ENCODE measurements at regions not wholly inside any gene's neighbourhood (a gene's known extent, or its start where the extent isn't known, plus 50 kb on each side); places are given as distances from the start of the nearest gene placed in this dataset.

DNA sequence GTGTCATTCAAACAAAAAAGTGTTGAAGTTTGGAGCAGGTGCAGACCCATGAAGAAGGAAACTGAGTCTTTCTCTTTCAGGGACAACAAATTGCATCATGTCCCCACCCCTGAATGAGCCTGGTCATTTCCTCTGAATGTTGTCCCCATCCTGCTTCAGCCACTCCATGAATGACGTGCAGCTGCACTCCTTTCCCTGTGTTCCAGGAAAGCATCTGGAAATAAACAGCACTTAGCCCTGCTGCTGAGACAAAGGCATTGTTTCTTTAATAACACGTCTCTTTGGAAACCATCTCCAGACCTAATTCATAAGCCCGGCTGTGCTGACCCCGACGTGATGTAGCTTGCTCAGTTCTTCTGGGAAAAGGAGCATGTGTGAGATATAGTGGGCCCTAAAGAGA, 682.3 kb downstream of the BRINP1 start:
- TF ChIP-seq ISL1 (CRISPR knock-in tag; IDR thresholded peaks at IDR 0.05) (no peak), OSR1 (CRISPR knock-in tag; IDR thresholded peaks at IDR 0.05) (no peak), PPARA (CRISPR knock-in tag; IDR thresholded peaks at IDR 0.05; ENCODE audit: borderline replicate concordance) (no peak), ZNF8 (CRISPR knock-in tag; IDR thresholded peaks at IDR 0.05) (no peak), ZFP3 (CRISPR knock-in tag; IDR thresholded peaks at IDR 0.05) (no peak), ZNF565 (CRISPR knock-in tag; conservative IDR thresholded peaks at IDR 0.05; ENCODE audit: low read depth) (no peak), TCF4 (CRISPR knock-in tag; IDR thresholded peaks at IDR 0.05; ENCODE audit: borderline replicate concordance) (no peak), CSDC2 (CRISPR knock-in tag; IDR thresholded peaks at IDR 0.05) (no peak), ZNF70 (CRISPR knock-in tag; IDR thresholded peaks at IDR 0.05) (no peak), TOX (CRISPR knock-in tag; IDR thresholded peaks at IDR 0.05; ENCODE audit: borderline replicate concordance) (no peak), ZC3H10 (CRISPR knock-in tag; IDR thresholded peaks at IDR 0.05) (no peak), RARB (CRISPR knock-in tag; IDR thresholded peaks at IDR 0.05) (no peak), SNAI2 (CRISPR knock-in tag; IDR thresholded peaks at IDR 0.05) (no peak), BACH2 (CRISPR knock-in tag; IDR thresholded peaks at IDR 0.05; ENCODE audit: borderline replicate concordance) (no peak), ZFP30 (CRISPR knock-in tag; IDR thresholded peaks at IDR 0.05) (no peak), GLIS3 (CRISPR knock-in tag; IDR thresholded peaks at IDR 0.05) (no peak)
- TF ChIP-seq, protein P1, sequence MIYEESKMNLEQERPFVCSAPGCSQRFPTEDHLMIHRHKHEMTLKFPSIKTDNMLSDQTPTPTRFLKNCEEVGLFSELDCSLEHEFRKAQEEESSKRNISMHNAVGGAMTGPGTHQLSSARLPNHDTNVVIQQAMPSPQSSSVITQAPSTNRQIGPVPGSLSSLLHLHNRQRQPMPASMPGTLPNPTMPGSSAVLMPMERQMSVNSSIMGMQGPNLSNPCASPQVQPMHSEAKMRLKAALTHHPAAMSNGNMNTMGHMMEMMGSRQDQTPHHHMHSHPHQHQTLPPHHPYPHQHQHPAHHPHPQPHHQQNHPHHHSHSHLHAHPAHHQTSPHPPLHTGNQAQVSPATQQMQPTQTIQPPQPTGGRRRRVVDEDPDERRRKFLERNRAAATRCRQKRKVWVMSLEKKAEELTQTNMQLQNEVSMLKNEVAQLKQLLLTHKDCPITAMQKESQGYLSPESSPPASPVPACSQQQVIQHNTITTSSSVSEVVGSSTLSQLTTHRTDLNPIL (CRISPR knock-in tag; IDR thresholded peaks at IDR 0.05; ENCODE audit: low read depth), result no peak
- TF ChIP-seq, protein P2, sequence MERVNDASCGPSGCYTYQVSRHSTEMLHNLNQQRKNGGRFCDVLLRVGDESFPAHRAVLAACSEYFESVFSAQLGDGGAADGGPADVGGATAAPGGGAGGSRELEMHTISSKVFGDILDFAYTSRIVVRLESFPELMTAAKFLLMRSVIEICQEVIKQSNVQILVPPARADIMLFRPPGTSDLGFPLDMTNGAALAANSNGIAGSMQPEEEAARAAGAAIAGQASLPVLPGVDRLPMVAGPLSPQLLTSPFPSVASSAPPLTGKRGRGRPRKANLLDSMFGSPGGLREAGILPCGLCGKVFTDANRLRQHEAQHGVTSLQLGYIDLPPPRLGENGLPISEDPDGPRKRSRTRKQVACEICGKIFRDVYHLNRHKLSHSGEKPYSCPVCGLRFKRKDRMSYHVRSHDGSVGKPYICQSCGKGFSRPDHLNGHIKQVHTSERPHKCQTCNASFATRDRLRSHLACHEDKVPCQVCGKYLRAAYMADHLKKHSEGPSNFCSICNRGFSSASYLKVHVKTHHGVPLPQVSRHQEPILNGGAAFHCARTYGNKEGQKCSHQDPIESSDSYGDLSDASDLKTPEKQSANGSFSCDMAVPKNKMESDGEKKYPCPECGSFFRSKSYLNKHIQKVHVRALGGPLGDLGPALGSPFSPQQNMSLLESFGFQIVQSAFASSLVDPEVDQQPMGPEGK (CRISPR knock-in tag; IDR thresholded peaks at IDR 0.05; ENCODE audit: borderline replicate concordance), result no peak
- TF ChIP-seq, protein P3, sequence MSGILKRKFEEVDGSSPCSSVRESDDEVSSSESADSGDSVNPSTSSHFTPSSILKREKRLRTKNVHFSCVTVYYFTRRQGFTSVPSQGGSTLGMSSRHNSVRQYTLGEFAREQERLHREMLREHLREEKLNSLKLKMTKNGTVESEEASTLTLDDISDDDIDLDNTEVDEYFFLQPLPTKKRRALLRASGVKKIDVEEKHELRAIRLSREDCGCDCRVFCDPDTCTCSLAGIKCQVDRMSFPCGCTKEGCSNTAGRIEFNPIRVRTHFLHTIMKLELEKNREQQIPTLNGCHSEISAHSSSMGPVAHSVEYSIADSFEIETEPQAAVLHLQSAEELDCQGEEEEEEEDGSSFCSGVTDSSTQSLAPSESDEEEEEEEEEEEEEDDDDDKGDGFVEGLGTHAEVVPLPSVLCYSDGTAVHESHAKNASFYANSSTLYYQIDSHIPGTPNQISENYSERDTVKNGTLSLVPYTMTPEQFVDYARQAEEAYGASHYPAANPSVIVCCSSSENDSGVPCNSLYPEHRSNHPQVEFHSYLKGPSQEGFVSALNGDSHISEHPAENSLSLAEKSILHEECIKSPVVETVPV (CRISPR knock-in tag; IDR thresholded peaks at IDR 0.05), result no peak
- no peak for ATAC-seq

DNA sequence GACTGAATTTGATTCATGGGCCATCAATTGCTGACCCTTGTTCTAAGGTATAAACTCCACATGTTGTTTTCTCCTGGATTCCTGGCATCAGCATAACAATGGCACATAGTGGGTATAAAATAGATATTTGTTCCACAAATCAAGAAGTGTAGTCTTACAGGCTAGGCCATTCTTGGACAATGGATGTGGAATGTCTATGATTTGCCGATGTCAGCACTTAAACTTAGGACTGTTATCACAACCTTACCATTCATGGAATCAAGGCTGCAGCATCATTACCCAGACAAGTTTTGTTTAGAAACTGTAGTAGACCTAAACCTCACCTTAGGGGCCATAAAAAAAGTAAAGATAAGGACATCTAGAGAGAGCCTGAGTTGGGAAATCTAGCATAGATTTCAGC, 680.0 kb downstream of the BRINP1 start:
- no peak for ATAC-seq
- TF ChIP-seq ZFP3 (CRISPR knock-in tag; IDR thresholded peaks at IDR 0.05), result no peak
- TF ChIP-seq, protein P4, sequence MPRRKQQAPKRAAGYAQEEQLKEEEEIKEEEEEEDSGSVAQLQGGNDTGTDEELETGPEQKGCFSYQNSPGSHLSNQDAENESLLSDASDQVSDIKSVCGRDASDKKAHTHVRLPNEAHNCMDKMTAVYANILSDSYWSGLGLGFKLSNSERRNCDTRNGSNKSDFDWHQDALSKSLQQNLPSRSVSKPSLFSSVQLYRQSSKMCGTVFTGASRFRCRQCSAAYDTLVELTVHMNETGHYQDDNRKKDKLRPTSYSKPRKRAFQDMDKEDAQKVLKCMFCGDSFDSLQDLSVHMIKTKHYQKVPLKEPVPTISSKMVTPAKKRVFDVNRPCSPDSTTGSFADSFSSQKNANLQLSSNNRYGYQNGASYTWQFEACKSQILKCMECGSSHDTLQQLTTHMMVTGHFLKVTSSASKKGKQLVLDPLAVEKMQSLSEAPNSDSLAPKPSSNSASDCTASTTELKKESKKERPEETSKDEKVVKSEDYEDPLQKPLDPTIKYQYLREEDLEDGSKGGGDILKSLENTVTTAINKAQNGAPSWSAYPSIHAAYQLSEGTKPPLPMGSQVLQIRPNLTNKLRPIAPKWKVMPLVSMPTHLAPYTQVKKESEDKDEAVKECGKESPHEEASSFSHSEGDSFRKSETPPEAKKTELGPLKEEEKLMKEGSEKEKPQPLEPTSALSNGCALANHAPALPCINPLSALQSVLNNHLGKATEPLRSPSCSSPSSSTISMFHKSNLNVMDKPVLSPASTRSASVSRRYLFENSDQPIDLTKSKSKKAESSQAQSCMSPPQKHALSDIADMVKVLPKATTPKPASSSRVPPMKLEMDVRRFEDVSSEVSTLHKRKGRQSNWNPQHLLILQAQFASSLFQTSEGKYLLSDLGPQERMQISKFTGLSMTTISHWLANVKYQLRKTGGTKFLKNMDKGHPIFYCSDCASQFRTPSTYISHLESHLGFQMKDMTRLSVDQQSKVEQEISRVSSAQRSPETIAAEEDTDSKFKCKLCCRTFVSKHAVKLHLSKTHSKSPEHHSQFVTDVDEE (CRISPR knock-in tag; IDR thresholded peaks at IDR 0.05), result no peak
- no peak for TF ChIP-seq GLIS3 (CRISPR knock-in tag; IDR thresholded peaks at IDR 0.05)
- no peak for TF ChIP-seq ZC3H10 (CRISPR knock-in tag; IDR thresholded peaks at IDR 0.05)
- no peak for TF ChIP-seq RARB (CRISPR knock-in tag; IDR thresholded peaks at IDR 0.05)
- TF ChIP-seq, protein P5, sequence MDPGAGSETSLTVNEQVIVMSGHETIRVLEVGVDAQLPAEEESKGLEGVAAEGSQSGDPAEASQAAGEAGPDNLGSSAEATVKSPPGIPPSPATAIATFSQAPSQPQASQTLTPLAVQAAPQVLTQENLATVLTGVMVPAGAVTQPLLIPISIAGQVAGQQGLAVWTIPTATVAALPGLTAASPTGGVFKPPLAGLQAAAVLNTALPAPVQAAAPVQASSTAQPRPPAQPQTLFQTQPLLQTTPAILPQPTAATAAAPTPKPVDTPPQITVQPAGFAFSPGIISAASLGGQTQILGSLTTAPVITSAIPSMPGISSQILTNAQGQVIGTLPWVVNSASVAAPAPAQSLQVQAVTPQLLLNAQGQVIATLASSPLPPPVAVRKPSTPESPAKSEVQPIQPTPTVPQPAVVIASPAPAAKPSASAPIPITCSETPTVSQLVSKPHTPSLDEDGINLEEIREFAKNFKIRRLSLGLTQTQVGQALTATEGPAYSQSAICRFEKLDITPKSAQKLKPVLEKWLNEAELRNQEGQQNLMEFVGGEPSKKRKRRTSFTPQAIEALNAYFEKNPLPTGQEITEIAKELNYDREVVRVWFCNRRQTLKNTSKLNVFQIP (CRISPR knock-in tag; IDR thresholded peaks at IDR 0.05; ENCODE audit: borderline replicate concordance, low read depth), result no peak
- TF ChIP-seq ZFP30 (CRISPR knock-in tag; IDR thresholded peaks at IDR 0.05), result no peak
- TF ChIP-seq, protein P3 (CRISPR knock-in tag; IDR thresholded peaks at IDR 0.05), result no peak
- TF ChIP-seq ZNF8 (CRISPR knock-in tag; IDR thresholded peaks at IDR 0.05), result no peak
- no peak for TF ChIP-seq ZNF565 (CRISPR knock-in tag; conservative IDR thresholded peaks at IDR 0.05; ENCODE audit: low read depth)
- no peak for TF ChIP-seq BACH2 (CRISPR knock-in tag; IDR thresholded peaks at IDR 0.05; ENCODE audit: borderline replicate concordance)
- TF ChIP-seq ZNF70 (CRISPR knock-in tag; IDR thresholded peaks at IDR 0.05), result no peak
- TF ChIP-seq, protein P2 (CRISPR knock-in tag; IDR thresholded peaks at IDR 0.05; ENCODE audit: borderline replicate concordance), result no peak
- TF ChIP-seq TOX (CRISPR knock-in tag; IDR thresholded peaks at IDR 0.05; ENCODE audit: borderline replicate concordance), result no peak
- TF ChIP-seq ISL1 (CRISPR knock-in tag; IDR thresholded peaks at IDR 0.05), result no peak
- no peak for TF ChIP-seq SNAI2 (CRISPR knock-in tag; IDR thresholded peaks at IDR 0.05)
- TF ChIP-seq OSR1 (CRISPR knock-in tag; IDR thresholded peaks at IDR 0.05), result no peak
- no peak for TF ChIP-seq PPARA (CRISPR knock-in tag; IDR thresholded peaks at IDR 0.05; ENCODE audit: borderline replicate concordance)
- TF ChIP-seq ESRRG (CRISPR knock-in tag; IDR thresholded peaks at IDR 0.05), result no peak
- TF ChIP-seq ARNTL (CRISPR knock-in tag; IDR thresholded peaks at IDR 0.05; ENCODE audit: borderline replicate concordance, low read depth), result no peak
